Astrocyte of the spinal cord (primary cell): ENCODE measurements at regions not wholly inside any gene's neighbourhood (a gene's known extent, or its start where the extent isn't known, plus 50 kb on each side); places are given as distances from the start of the nearest gene placed in this dataset.

Source experiments
- DNase-seq: peaks from one replicate; pipeline ENCODE4 v3.0.0; 2011; ENCODE audit warnings: low read depth, low spot score
- H3K4me3 ChIP-seq: 2 replicates; pipeline ENCODE4 v1.5.1; 2011; ENCODE audit warnings: low read depth, mild to moderate bottlenecking, low read length, moderate library complexity
- CTCF ChIP-seq: IDR thresholded peaks from 2 replicates; pipeline ENCODE4 v1.5.1; 2012; ENCODE audit warnings: low read depth, mild to moderate bottlenecking, low read length, inconsistent platforms
- in situ Hi-C: cut with HindIII; loops from 2 replicates; pipeline ENCODE4 v1.10.0; 2017; ENCODE audit warnings: low sequenced_read_pairs

GRCh38 chr6:109291902-109292301 is 90.4 kb downstream of the CD164 start:
- no peak for DNase-seq
- no peak overlapping the region for H3K4me3 ChIP-seq
- TF ChIP-seq CTCF = no peak
- in situ Hi-C loops = no loop called here

DNA sequence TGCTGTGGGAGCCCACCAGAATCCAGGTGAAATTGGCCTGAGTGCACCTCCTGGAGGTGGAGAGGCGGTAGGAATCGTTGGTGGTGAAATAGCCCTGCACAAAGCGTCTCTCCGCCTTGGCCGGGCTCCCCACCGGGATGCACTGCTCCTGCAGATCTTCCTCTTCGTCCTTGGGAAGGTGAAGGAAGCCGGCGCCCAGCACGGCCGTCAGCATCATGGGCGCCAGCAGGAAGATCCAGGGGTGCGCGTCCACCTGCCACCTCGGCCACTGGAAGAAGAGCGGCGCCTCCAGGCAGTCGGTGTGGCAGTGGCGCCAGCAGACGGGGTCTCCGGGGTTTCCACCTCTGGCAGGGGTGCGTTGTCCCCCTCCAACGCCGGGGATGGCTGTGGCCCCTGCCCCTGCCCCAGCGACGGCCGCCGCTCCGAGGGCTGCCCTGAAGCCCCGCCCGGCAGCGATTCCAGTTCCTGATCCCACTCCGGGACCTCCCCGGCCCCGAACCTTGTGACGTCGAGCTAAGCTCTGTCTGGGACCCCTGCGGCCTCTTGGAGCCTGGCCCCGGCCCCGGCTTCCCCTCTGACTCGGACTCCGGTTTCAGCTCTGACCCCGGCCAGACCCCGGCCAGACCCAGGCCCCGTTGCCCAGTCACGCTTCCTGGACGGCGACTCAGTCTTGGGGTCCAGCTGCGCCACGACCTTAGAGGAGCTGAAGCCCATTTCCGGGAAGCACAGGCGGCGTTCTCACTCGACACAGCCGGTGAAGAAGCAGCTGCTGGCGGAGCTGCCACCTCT is 91.9 kb downstream of the CD164 start:
- no peak for DNase-seq
- in situ Hi-C loops = no loop called here
- H3K4me3 ChIP-seq = no peak overlapping the region
- no peak for TF ChIP-seq CTCF

- TF ChIP-seq CTCF = no peak
- in situ Hi-C loops = no loop called here
- no peak for DNase-seq
- H3K4me3 ChIP-seq = no peak overlapping the region
These were observed 96.9 kb downstream of the CD164 start for GRCh38 chr6:109285366-109285765.

GRCh38 chr6:109284675-109285074 is 97.6 kb downstream of the CD164 start:
- H3K4me3 ChIP-seq = no peak overlapping the region
- in situ Hi-C loops = no loop called here
- DNase-seq = no peak
- no peak for TF ChIP-seq CTCF

DNA sequence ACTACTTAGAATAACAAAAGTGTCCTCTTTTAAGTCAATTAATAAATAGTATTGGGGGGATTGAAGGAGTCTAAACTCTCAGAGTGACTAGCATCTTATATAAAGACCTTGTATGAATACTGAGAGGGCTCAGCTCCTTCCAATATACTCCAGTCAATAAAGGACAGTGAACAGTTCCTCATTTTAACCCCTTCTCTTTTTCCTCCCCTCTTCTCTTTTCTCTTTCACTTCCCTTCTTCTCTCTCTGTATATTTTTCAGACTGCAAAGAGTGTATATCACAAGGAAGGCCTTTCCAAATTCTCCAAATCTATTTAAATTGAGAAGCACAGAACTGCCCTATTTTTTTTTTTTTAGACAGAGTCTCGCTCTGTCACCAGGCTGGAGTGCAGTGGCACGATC is 99.5 kb downstream of the CD164 start:
- no peak overlapping the region for H3K4me3 ChIP-seq
- in situ Hi-C loops = no loop called here
- TF ChIP-seq CTCF = no peak
- no peak for DNase-seq

DNA sequence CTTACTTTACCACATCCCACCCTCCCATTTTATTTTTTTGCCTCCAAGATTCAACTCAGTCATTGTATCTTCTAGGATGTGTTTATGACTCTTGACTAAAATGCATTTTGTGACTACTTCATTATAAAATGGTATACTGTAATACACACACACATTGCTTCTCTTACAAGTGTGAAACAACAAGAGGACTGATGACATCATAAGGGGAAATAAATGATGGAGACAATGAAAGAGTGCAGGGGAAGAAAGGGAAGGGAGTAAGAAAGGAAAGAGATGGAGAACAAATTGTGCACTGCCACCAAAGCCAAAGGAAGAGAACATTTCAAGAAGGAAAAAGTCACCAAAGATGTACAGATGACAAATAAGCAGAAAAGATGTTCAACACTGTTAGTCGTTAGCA is 102.6 kb downstream of the CD164 start:
- TF ChIP-seq CTCF = no peak
- no peak overlapping the region for H3K4me3 ChIP-seq
- in situ Hi-C loops = no loop called here
- no peak for DNase-seq
